Memory B cell (primary cell): ENCODE measurements at regions not wholly inside any gene's neighbourhood (a gene's known extent, or its start where the extent isn't known, plus 50 kb on each side); places are given as distances from the start of the nearest gene placed in this dataset.

ENCODE experiments used
- ATAC-seq: fragments of 150-1000 bp; cut with Tn5 transposase; 2 replicates; pipeline ENCODE4 v1.10.0; 2021; ENCODE audit warnings: low read depth, mild to moderate bottlenecking, moderate library complexity
- DNase-seq, 2 donors: peaks; one replicate each; pipeline ENCODE4 v3.0.0; 2022; ENCODE audit warnings: low spot score in 2 of 2
- H3K27ac Mint-ChIP-seq: one replicate; pipeline ENCODE4 v1.8.0; 2022; ENCODE audit warnings: mild to moderate bottlenecking, moderate library complexity, mixed read lengths
- H3K27me3 Mint-ChIP-seq: one replicate; pipeline ENCODE4 v1.8.0; 2022; ENCODE audit warnings: mixed read lengths
- H3K36me3 Mint-ChIP-seq: one replicate; pipeline ENCODE4 v1.8.0; 2022; ENCODE audit warnings: mild to moderate bottlenecking, mixed read lengths
- H3K4me1 Mint-ChIP-seq: one replicate; pipeline ENCODE4 v1.8.0; 2022; ENCODE audit warnings: mixed read lengths
- H3K4me3 Mint-ChIP-seq: one replicate; pipeline ENCODE4 v1.8.0; 2022; ENCODE audit warnings: mild to moderate bottlenecking, moderate library complexity, mixed read lengths
- H3K9me3 Mint-ChIP-seq: one replicate; pipeline ENCODE4 v1.8.0; 2022; ENCODE audit warnings: mixed read lengths

DNA sequence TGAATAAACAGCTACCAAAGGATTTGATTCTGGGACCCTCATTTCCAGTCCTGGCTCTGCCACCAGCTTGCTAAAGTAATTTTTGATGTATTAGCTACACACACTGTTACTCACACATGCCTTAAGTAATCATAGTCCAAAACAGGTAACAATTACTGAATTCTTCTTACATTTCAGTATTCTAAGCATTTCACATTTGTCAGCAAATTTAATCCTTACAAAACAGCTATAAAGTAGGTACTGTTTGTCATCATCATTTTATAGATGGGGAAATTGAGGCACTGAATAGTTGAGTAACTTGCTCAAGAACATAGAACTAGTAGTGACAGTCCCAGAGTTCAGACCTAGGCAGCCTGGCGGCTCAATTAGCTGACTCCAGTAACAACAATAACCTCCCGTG lies 272.6 kb downstream of the QKI start:
- peaks cover 8% of the 10 kb centered on the region for H3K27me3 Mint-ChIP-seq
- no peak overlapping the region for H3K4me3 Mint-ChIP-seq
- ATAC-seq (no peak), DNase-seq (no peak)
- H3K27ac Mint-ChIP-seq = no peak overlapping the region
- peaks cover 12% of the 10 kb centered on the region for H3K4me1 Mint-ChIP-seq
- H3K36me3 Mint-ChIP-seq = peaks cover 2% of the 10 kb centered on the region
- H3K9me3 Mint-ChIP-seq = peaks cover 2% of the 10 kb centered on the region

DNA sequence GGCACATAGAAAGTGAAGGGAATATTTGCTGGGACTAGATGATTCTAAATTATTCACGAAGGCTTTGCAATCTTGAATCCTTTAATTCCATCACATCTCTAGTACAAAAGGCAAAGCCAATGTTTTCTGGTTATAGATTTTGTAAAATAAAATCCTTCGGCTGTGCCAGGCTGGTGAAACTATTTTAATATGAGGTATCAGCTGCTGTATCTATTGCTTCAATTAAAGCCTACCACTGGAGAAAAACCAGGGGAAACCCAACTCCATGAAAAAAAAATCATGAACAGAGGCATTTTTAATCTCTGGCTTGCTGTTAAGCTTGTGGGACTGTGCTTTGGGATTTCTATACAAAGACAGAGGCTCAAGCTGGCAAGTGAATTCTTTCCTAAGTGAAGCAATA lies 271.8 kb downstream of the QKI start:
- no peak overlapping the region for H3K4me3 Mint-ChIP-seq
- H3K9me3 Mint-ChIP-seq = peaks cover 2% of the 10 kb centered on the region
- H3K27ac Mint-ChIP-seq = no peak overlapping the region
- ATAC-seq (no peak), DNase-seq (no peak)
- peaks cover 12% of the 10 kb centered on the region for H3K4me1 Mint-ChIP-seq
- peaks cover 8% of the 10 kb centered on the region for H3K27me3 Mint-ChIP-seq
- H3K36me3 Mint-ChIP-seq = peaks cover 2% of the 10 kb centered on the region

DNA sequence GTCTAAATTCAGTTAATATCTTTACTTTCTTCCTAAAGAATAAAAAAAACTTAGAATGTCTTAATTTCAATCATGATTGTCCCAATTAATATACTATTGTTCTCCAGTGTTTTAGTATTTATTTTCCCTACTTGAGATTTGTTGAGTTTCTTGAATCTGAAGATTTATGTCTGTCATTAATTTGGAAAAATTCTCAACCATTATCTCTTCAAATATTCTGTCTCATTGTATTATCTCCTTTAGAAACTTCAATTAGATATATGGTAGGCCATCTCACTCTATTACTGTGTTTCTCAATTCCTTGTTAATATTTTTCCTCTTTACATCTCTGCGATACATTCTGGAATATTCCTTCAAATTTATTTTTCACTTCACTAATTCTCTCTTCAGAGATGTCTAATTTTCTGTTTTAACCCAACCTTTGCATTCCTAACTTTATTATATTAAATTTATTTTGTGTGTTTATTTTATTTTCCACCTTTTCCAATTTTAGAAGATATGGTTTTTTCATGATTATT lies 268.6 kb downstream of the QKI start:
- H3K4me1 Mint-ChIP-seq = peaks cover 17% of the 10 kb centered on the region
- DNase-seq (no peak), ATAC-seq (no peak)
- H3K27me3 Mint-ChIP-seq = peaks cover 8% of the 10 kb centered on the region
- H3K27ac Mint-ChIP-seq = no peak overlapping the region
- peaks cover 2% of the 10 kb centered on the region for H3K9me3 Mint-ChIP-seq
- H3K4me3 Mint-ChIP-seq = no peak overlapping the region
- peaks cover 2% of the 10 kb centered on the region for H3K36me3 Mint-ChIP-seq

DNA sequence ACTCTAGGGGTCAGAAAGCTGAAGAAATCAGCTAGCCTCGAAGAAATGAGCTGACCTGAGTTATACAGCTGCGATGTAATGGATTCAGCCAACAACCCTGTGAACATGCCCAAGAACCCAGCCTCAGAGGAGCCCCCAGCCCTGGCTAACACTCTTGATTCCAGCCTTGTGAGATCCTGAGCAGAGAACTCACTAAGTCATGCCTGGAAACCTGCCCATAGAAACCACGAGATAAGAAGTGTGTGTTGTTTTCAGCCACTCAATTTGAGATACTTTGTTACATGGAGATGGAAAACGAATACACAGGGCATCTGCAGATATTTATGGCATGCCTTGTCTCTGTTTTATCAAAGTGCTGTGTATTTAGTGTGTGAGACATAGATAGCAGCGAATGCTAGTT lies 265.2 kb downstream of the QKI start:
- no peak overlapping the region for H3K4me3 Mint-ChIP-seq
- peaks cover 3% of the 10 kb centered on the region for H3K27me3 Mint-ChIP-seq
- peaks cover 2% of the 10 kb centered on the region for H3K36me3 Mint-ChIP-seq

DNA sequence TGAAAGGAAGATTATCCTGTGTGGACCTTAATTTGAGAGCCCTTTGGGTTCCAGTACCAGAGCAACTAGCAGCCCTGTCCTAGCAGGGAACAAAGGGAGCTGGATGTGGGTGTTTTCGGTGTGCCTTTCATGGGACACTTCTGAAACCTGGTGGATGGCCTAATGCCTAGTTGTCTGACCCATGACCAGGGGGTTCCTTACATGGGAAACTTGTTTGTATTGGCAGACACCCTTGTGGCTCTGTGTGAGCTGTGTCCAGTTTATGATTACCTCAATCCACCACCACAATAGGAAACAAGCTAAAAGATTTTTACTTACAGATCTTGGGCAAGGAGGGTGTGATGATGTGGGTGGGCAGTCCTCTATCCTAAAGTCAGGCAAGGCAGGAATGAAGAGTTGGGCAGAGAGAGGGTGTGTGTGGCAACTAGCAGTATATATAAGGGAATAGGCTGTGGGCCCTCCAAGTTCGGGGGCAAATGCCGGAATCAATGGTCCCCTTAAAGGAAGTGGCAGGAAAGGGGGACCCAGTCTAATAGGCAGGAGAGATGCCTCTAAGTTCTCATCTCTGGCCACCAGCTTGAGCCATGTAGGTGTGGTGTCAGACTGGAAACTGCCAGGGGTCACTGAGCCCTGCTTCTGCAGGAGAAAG lies 264.6 kb downstream of the QKI start:
- H3K9me3 Mint-ChIP-seq = peaks cover 2% of the 10 kb centered on the region
- H3K4me3 Mint-ChIP-seq = no peak overlapping the region
- peaks cover 2% of the 10 kb centered on the region for H3K36me3 Mint-ChIP-seq
- peaks cover 3% of the 10 kb centered on the region for H3K27me3 Mint-ChIP-seq
- H3K27ac Mint-ChIP-seq = no peak overlapping the region
- no peak for ATAC-seq
- H3K4me1 Mint-ChIP-seq = peaks cover 14% of the 10 kb centered on the region
- DNase-seq = no peak

More for the DNA sequence above, 265.2 kb downstream of the QKI start:
- no peak for ATAC-seq
- H3K27ac Mint-ChIP-seq = no peak overlapping the region
- H3K4me1 Mint-ChIP-seq = peaks cover 19% of the 10 kb centered on the region
- peaks cover 2% of the 10 kb centered on the region for H3K9me3 Mint-ChIP-seq
- no peak for DNase-seq

DNA sequence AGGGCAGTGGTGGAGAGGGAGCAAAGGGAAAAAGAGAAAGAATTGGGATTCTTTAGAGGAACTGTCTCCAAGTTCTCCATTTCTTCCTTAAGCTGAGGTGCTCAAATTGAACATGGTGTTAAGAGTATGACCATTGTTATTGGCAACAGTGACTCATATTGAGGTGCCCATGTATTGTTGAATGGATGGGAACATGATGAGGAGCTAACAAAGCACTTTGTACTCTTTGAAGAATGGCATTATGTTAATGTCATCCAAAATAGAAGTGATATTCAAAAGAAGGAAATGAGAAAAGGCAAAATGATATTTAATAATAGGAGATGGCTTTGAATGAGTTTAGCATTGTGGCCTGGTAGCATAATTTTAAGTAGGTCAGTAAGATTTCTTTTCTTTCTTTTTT lies 261.1 kb downstream of the QKI start:
- DNase-seq (no peak), ATAC-seq (no peak)
- peaks cover 1% of the 10 kb centered on the region for H3K27me3 Mint-ChIP-seq
- H3K4me3 Mint-ChIP-seq = no peak overlapping the region
- H3K9me3 Mint-ChIP-seq = no peaks in the 10 kb centered on the region
- no peaks in the 10 kb centered on the region for H3K36me3 Mint-ChIP-seq
- peaks cover 11% of the 10 kb centered on the region for H3K4me1 Mint-ChIP-seq
- H3K27ac Mint-ChIP-seq = no peak overlapping the region

DNA sequence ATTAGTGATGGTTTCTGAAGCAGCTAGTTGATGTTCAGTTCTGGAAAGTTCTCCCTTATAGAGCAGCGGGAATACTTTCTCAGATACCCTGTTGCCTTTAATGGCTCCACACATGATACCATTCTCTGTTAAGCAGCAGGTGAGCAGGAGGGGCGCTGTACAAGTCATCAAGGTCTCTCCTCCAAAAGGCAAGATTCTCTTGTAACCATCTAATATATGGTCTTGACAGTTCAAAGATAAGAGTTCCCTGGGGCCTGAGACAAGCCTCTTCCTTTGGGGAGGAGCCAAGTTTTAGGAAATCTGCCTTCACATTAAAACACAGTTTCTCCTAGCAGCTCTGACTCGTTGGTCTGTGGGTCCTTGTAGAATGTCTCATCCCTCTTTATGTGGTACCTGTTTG lies 258.2 kb downstream of the QKI start:
- no peaks in the 10 kb centered on the region for H3K9me3 Mint-ChIP-seq
- DNase-seq (no peak), ATAC-seq (no peak)
- H3K27ac Mint-ChIP-seq = no peak overlapping the region
- H3K36me3 Mint-ChIP-seq = no peaks in the 10 kb centered on the region
- H3K4me1 Mint-ChIP-seq = peaks cover 12% of the 10 kb centered on the region
- H3K4me3 Mint-ChIP-seq = no peak overlapping the region
- H3K27me3 Mint-ChIP-seq = peaks cover 1% of the 10 kb centered on the region

DNA sequence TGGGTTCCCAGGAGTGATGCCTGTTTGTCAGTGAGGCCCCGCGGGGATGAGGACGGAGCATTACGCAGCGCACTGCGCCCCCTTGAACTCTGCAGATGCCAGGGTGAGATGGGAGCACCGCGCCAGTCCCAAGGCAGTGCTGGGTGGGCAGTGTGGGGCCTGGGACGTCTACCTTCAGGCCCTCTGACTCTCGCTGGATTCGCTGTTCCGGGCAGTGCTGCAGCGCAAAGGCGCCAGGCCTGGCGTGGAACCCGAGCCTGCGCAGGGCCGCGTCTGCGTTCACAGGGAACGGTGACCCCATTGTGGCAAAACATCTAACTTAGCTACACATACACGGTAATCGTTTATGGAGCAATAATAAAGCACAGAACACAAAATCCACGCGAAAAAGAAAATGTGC lies 257.3 kb downstream of the QKI start:
- H3K4me3 Mint-ChIP-seq = no peak overlapping the region
- H3K4me1 Mint-ChIP-seq = peaks cover 18% of the 10 kb centered on the region
- H3K9me3 Mint-ChIP-seq = no peaks in the 10 kb centered on the region
- DNase-seq (no peak), ATAC-seq (no peak)
- H3K36me3 Mint-ChIP-seq = no peaks in the 10 kb centered on the region
- no peak overlapping the region for H3K27ac Mint-ChIP-seq
- H3K27me3 Mint-ChIP-seq = peaks cover 1% of the 10 kb centered on the region

DNA sequence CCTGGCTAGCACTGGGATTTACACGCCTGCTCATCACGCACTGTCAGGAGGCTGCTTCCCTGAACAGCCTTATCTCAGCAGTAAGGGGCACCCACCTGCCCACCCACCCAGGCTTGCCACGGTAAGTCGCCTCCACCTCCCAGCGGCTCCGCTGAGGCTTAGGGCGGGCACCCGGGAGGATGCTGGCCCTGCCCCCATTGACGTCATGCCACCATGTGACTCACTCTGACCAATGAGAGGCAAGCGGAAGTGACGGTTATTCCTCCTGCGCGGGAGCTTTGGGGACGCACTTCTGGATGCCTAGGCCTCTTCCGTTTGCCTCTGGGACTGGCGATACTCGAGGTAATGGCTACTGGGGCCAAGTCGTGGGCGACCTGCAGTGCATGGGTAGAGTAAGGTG lies 256.8 kb downstream of the QKI start:
- H3K27me3 Mint-ChIP-seq = peaks cover 1% of the 10 kb centered on the region
- no peaks in the 10 kb centered on the region for H3K9me3 Mint-ChIP-seq
- H3K4me3 Mint-ChIP-seq = no peak overlapping the region
- H3K27ac Mint-ChIP-seq = no peak overlapping the region
- no peak for ATAC-seq
- H3K36me3 Mint-ChIP-seq = no peaks in the 10 kb centered on the region
- peaks cover 18% of the 10 kb centered on the region for H3K4me1 Mint-ChIP-seq
- no peak for DNase-seq

DNA sequence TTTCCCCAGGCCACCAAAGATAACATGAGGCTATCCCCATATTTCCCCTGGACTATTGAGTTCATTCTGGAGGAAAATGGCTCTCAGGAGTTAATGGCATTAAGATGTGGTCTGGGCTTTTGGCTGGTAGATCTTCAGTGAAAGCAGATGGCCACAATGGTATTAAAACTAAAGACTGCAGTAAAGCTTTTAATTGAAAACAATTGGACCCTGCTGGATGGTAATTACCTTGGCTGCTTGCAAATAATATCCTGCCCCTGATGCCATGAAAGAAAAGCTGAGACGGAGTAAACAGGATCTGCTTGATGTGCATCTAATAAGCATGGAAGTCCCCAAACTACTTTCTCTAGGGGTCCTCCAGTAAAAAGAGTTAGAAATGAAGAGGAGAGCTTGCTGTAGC lies 255.8 kb downstream of the QKI start:
- no peaks in the 10 kb centered on the region for H3K9me3 Mint-ChIP-seq
- H3K4me3 Mint-ChIP-seq = no peak overlapping the region
- ATAC-seq (no peak), DNase-seq (no peak)
- H3K27ac Mint-ChIP-seq = no peak overlapping the region
- H3K36me3 Mint-ChIP-seq = no peaks in the 10 kb centered on the region
- H3K27me3 Mint-ChIP-seq = peaks cover under 1% of the 10 kb centered on the region
- peaks cover 15% of the 10 kb centered on the region for H3K4me1 Mint-ChIP-seq

DNA sequence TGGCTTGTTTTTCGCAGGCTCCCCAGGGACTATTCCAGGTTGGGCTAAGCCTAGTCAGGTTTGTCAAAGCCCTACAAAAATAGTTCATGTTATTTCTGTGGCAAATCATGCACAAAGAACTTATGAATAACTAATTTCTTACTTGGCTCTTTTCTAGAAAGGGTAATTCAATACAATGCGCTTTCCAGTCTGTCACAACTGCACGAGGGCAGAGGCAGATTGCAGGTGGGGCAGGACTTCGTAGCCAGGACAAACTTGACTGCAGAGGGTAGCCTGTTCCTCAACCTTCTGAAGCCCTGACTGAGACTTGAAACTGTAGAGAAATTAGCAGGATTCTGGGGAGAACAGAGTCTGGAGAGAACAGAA lies 253.5 kb downstream of the QKI start:
- Mint-ChIP-seq H3K9me3 (no peaks in the 10 kb centered on the region), H3K27ac (peak overlapping the region; percentile 70), H3K27me3 (no peaks in the 10 kb centered on the region), H3K36me3 (no peaks in the 10 kb centered on the region), H3K4me3 (peak overlapping the region; percentile 65), H3K4me1 (peaks cover 14% of the 10 kb centered on the region)
- DNase-seq (peak in 1 of 2 donors; percentile 18), ATAC-seq (peak; percentile 36)

DNA sequence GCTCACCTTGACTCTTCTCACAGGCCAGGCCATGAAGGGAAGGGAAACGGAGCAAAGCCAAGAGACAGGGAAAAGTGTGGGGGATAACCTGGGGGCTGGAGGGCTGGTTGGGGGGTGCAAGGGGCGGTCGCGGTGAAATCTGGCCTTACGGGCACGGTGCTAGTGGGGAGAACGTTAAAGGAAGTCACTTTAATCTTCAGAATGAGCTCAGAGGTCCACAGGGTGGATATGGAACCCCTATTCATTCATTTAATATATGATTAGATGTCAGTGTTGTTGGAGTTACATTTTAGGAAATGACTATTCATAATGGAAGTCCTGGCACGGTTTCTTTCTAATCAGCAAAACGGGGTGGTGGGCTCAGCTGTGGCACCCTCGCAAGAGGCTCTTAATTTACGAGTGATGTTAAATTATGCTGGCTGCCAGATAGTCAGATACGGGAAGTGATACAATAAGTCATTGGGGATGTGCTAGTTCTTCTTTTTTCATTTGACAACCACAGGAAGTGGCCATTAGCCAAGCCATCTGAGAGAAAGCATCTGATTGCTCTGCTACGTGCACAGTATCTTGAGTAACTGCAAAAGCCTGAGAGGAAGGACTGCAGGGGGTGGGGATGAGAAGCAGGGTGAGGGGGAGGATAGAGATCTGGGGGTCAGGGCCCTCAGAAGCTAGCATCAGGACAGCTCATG lies 253.0 kb downstream of the QKI start:
- no peaks in the 10 kb centered on the region for H3K36me3 Mint-ChIP-seq
- DNase-seq = peak; percentile 40 to 64
- peak; percentile 96 for ATAC-seq
- no peaks in the 10 kb centered on the region for H3K9me3 Mint-ChIP-seq
- peak overlapping the region; percentile 70 for H3K27ac Mint-ChIP-seq
- peaks cover 14% of the 10 kb centered on the region for H3K4me1 Mint-ChIP-seq
- no peaks in the 10 kb centered on the region for H3K27me3 Mint-ChIP-seq
- peak overlapping the region; percentile 65 for H3K4me3 Mint-ChIP-seq

DNA sequence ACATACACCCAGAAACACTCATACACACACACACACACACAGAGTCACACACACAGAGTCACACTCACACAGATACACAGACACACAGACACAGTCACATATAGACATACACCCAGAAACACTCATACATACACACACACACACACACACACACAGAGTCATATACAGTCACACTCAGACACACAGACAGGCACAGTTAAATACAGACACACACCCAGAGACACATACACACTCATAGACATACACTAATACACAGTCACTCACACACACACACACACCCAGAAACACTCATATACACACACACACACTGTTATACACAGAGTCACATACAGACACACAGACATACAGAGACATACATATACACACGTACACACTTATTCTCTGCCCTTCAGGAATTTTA lies 250.9 kb downstream of the QKI start:
- Mint-ChIP-seq H3K4me3 (no peak overlapping the region), H3K27ac (no peak overlapping the region), H3K27me3 (no peaks in the 10 kb centered on the region), H3K9me3 (no peaks in the 10 kb centered on the region), H3K4me1 (peaks cover 24% of the 10 kb centered on the region), H3K36me3 (no peaks in the 10 kb centered on the region)
- DNase-seq (no peak), ATAC-seq (no peak)

DNA sequence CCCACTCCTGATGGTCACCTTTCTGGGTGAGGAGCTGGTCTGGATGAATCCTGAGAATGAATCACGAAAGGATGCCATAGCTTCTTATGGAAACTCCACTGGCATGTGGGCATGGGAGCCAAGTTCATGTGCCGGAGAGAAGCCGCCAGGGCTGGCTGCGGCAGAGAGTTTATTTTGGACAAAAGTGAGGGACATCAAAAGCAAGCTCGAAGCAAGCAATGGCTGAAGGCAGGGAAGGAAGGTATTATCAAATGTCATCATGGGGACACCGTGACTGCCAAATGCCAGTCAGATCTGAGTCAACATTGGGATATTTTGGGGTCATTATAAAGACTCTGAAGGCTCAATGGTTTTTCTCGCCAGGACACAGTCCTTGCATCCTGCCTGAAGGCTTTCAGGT lies 249.1 kb downstream of the QKI start:
- no peaks in the 10 kb centered on the region for H3K27me3 Mint-ChIP-seq

More for the DNA sequence above, 249.1 kb downstream of the QKI start:
- Mint-ChIP-seq H3K9me3 (no peaks in the 10 kb centered on the region), H3K36me3 (no peaks in the 10 kb centered on the region), H3K4me1 (peaks cover 31% of the 10 kb centered on the region), H3K27ac (no peak overlapping the region), H3K4me3 (no peak overlapping the region)
- no peak for DNase-seq
- ATAC-seq = no peak
